OCI-LY1 (cell line): ENCODE measurements at regions not wholly inside any gene's neighbourhood (a gene's known extent, or its start where the extent isn't known, plus 50 kb on each side); places are given as distances from the start of the nearest gene placed in this dataset.

Source experiments
- H2AFZ ChIP-seq: fragments of 200-600 bp; sonication (generic), shearing (Covaris generic); 2 replicates; pipeline ENCODE4 v1.6.0; 2014; ENCODE audit warnings: antibody characterized with exemption, mild to moderate bottlenecking, low read length
- H3F3A ChIP-seq: fragments of 200-600 bp; sonication (generic), shearing (Covaris generic); 2 replicates; pipeline ENCODE4 v1.6.0; 2014; ENCODE audit warnings: mild to moderate bottlenecking, antibody characterized with exemption, low read length, moderate library complexity; ENCODE audit not compliant: insufficient read depth
- H3K27ac ChIP-seq: fragments of 200-600 bp; sonication (generic); 2 replicates; pipeline ENCODE4 v1.5.1; 2014; ENCODE audit warnings: low read length, mixed run types, mild to moderate bottlenecking, low read depth; ENCODE audit not compliant: poor library complexity, severe bottlenecking
- H3K27me3 ChIP-seq: fragments of 200-600 bp; sonication (generic); 2 replicates; pipeline ENCODE4 v1.6.0; 2014; ENCODE audit warnings: antibody characterized with exemption, mild to moderate bottlenecking, low read length, moderate library complexity; ENCODE audit not compliant: insufficient read depth
- H3K36me3 ChIP-seq: fragments of 200-600 bp; sonication (generic); 2 replicates; pipeline ENCODE4 v1.6.1; 2014; ENCODE audit warnings: mild to moderate bottlenecking, antibody characterized with exemption, low read length, moderate library complexity, mixed read lengths; ENCODE audit not compliant: insufficient read depth
- H3K4me1 ChIP-seq: fragments of 200-600 bp; sonication (generic); 2 replicates; pipeline ENCODE4 v1.5.1; 2014; ENCODE audit warnings: mild to moderate bottlenecking, low read length, moderate library complexity; ENCODE audit not compliant: insufficient read depth, severe bottlenecking
- H3K4me2 ChIP-seq: fragments of 200-600 bp; sonication (generic), shearing (Covaris generic); 2 replicates; pipeline ENCODE4 v1.6.1; 2014; ENCODE audit warnings: low read length
- H3K4me3 ChIP-seq: fragments of 200-600 bp; sonication (generic); 2 replicates; pipeline ENCODE4 v1.5.1; 2014; ENCODE audit warnings: low read length, low read depth, mild to moderate bottlenecking, mixed read lengths; ENCODE audit not compliant: poor library complexity, severe bottlenecking
- H3K79me2 ChIP-seq: fragments of 200-600 bp; shearing (Covaris generic); 2 replicates; pipeline ENCODE4 v1.6.1; 2016; ENCODE audit warnings: mixed run types, low read length, mixed read lengths; ENCODE audit not compliant: insufficient read depth
- H3K9ac ChIP-seq: fragments of 200-600 bp; sonication (generic), shearing (Covaris generic); 2 replicates; pipeline ENCODE4 v1.6.1; 2014; ENCODE audit warnings: mild to moderate bottlenecking, low read length, mixed read lengths
- H3K9me2 ChIP-seq: fragments of 200-600 bp; sonication (generic), shearing (Covaris generic); 2 replicates; pipeline ENCODE4 v1.6.1; 2014; ENCODE audit warnings: low read depth, mild to moderate bottlenecking, low read length, mixed read lengths
- H3K9me3 ChIP-seq: fragments of 200-600 bp; shearing (Covaris generic); 2 replicates; pipeline ENCODE4 v1.6.1; 2014; ENCODE audit warnings: low read length, mixed read lengths
- H4K20me1 ChIP-seq: fragments of 200-600 bp; sonication (generic), shearing (Covaris generic); 2 replicates; pipeline ENCODE4 v1.6.0; 2016; ENCODE audit warnings: mild to moderate bottlenecking, low read length; ENCODE audit not compliant: insufficient read depth
- CTCF ChIP-seq: fragments of 200-600 bp; sonication (generic), shearing (Covaris generic); IDR thresholded peaks from 2 replicates; pipeline ENCODE4 v1.5.1; 2017; ENCODE audit warnings: mild to moderate bottlenecking, antibody characterized with exemption, low read length, moderate library complexity, mixed read lengths
- EZH2 ChIP-seq: fragments of 200-600 bp; sonication (generic), shearing (Covaris generic); IDR thresholded peaks from 2 replicates; pipeline ENCODE4 v1.8.0; 2017; ENCODE audit warnings: borderline replicate concordance, mixed run types, mild to moderate bottlenecking, antibody characterized with exemption, low read length, moderate library complexity, mixed read lengths

GRCh38 chr3:30123755-30124154, 482.6 kb upstream of the TGFBR2 start:
- Histone ChIP-seq H3K36me3 (no peaks in the 10 kb centered on the region), H2AFZ (no peak overlapping the region), H4K20me1 (no peaks in the 10 kb centered on the region), H3K4me2 (no peak overlapping the region), H3K9me3 (no peaks in the 10 kb centered on the region), H3K27me3 (no peaks in the 10 kb centered on the region), H3K9me2 (no peaks in the 10 kb centered on the region), H3K79me2 (no peaks in the 10 kb centered on the region), H3K27ac (no peak overlapping the region), H3K9ac (no peak overlapping the region), H3K4me3 (no peak overlapping the region), H3K4me1 (no peaks in the 10 kb centered on the region), H3F3A (no peaks in the 10 kb centered on the region)
- no peak for TF ChIP-seq EZH2
- TF ChIP-seq CTCF, result no peak

- no peak overlapping the region for H3K4me2 ChIP-seq
- H3K9ac ChIP-seq, result no peak overlapping the region
- no peaks in the 10 kb centered on the region for H4K20me1 ChIP-seq
- no peak for TF ChIP-seq EZH2
- TF ChIP-seq CTCF, result no peak
- H3F3A ChIP-seq, result no peaks in the 10 kb centered on the region
- H3K9me3 ChIP-seq, result no peaks in the 10 kb centered on the region
- H3K4me1 ChIP-seq, result no peaks in the 10 kb centered on the region
- H3K79me2 ChIP-seq, result no peaks in the 10 kb centered on the region
- 0 out of 2 replicates have a peak, but pooled peaks cover 3% of the 10 kb centered on the region for H3K27me3 ChIP-seq
- H3K9me2 ChIP-seq, result no peaks in the 10 kb centered on the region
- no peaks in the 10 kb centered on the region for H3K36me3 ChIP-seq
- H2AFZ ChIP-seq, result no peak overlapping the region
- no peak overlapping the region for H3K4me3 ChIP-seq
- no peak overlapping the region for H3K27ac ChIP-seq
Observed at GRCh38 chr3:30124435-30125370, 481.7 kb upstream of the TGFBR2 start.

- Histone ChIP-seq H3K27me3 (0 out of 2 replicates have a peak, but pooled peaks cover 3% of the 10 kb centered on the region), H3K4me3 (no peak overlapping the region), H3F3A (no peaks in the 10 kb centered on the region), H3K9me3 (no peaks in the 10 kb centered on the region), H3K27ac (no peak overlapping the region), H3K9ac (no peak overlapping the region), H3K4me1 (no peaks in the 10 kb centered on the region), H3K9me2 (no peaks in the 10 kb centered on the region), H2AFZ (no peak overlapping the region), H4K20me1 (no peaks in the 10 kb centered on the region), H3K4me2 (no peak overlapping the region), H3K36me3 (no peaks in the 10 kb centered on the region), H3K79me2 (no peaks in the 10 kb centered on the region)
- no peak for TF ChIP-seq CTCF
- no peak for TF ChIP-seq EZH2
Observed at GRCh38 chr3:30129765-30130164, 476.6 kb upstream of the TGFBR2 start.
